Fibroblast of mammary gland (primary cell): ENCODE measurements at regions not wholly inside any gene's neighbourhood (a gene's known extent, or its start where the extent isn't known, plus 50 kb on each side); places are given as distances from the start of the nearest gene placed in this dataset.

Source experiments
- DNase-seq: peaks from one replicate; pipeline ENCODE4 v3.0.0-alpha.2; 2010; ENCODE audit warnings: low read depth
- H3K4me3 ChIP-seq: 2 replicates; pipeline ENCODE4 v1.5.1; 2011; ENCODE audit warnings: low read depth, mild to moderate bottlenecking, low read length, moderate library complexity; ENCODE audit not compliant: control insufficient read depth
- TF ChIP-seq, protein P1 (sequence below): conservative IDR thresholded peaks from 2 replicates; pipeline ENCODE4 v1.5.1; 2011; ENCODE audit warnings: low read depth, low read length, inconsistent platforms; ENCODE audit not compliant: control insufficient read depth, insufficient read depth

DNA sequence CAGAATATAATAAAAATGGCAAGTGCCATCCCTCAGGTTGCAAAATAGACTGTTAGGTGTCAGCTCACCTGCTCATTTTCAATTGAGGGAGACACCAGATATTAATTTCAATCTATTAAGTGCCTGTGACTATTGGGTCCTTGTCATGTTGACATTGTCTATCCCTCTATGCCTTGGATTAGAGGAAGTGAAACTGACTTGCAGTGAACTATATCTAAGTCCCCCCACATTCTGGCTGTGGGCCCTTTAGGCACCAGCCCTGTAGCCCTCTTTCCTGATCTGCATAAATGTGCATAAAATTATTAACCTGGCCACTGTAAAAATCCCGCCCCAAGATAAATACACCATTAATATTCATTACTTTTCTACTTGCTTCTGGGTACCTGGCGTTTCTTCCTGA, 293.0 kb upstream of the CLNK start:
- H3K4me3 ChIP-seq: no peak overlapping the region
- DNase-seq: no peak
- TF ChIP-seq, protein P1, sequence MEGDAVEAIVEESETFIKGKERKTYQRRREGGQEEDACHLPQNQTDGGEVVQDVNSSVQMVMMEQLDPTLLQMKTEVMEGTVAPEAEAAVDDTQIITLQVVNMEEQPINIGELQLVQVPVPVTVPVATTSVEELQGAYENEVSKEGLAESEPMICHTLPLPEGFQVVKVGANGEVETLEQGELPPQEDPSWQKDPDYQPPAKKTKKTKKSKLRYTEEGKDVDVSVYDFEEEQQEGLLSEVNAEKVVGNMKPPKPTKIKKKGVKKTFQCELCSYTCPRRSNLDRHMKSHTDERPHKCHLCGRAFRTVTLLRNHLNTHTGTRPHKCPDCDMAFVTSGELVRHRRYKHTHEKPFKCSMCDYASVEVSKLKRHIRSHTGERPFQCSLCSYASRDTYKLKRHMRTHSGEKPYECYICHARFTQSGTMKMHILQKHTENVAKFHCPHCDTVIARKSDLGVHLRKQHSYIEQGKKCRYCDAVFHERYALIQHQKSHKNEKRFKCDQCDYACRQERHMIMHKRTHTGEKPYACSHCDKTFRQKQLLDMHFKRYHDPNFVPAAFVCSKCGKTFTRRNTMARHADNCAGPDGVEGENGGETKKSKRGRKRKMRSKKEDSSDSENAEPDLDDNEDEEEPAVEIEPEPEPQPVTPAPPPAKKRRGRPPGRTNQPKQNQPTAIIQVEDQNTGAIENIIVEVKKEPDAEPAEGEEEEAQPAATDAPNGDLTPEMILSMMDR: no peak

DNA sequence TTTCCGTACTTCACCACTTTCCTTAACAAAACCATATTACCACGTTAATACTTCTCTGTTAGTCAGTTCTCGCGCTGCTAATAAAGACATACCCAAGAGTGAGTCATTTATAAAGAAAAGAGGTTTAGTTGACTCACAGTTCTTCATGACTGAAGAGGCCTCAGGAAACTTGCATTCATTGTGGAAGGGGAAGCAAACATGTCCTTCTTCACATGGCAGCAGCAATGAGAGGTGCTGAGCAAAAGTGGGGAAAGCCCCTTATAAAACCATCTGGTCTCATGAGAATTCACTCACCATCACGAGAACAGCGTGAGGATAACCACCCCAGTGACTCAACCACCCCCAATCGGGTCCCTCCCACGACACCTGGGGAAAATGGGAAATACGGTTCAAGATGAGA, 289.8 kb upstream of the CLNK start:
- H3K4me3 ChIP-seq: no peak overlapping the region
- DNase-seq: no peak
- TF ChIP-seq, protein P1: no peak

DNA sequence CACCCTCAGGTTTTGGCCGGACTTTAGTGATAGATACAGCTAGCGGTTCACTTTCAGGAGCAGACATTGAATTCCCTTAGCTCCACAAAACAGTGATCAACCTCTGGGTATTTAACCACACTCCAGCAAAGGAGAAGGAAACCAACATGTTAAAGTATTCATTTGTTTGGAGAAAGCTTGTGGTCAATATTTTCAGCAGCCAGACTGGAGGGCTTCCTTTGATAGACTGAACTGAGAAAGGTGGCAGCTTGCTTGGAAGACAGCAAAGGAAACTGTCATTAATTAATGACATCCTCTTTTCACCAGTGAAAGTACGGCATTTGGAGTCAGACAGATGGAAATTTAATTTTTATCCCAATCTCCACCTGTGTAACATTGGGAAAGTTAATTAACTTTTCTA, 289.1 kb upstream of the CLNK start:
- DNase-seq: no peak

DNA sequence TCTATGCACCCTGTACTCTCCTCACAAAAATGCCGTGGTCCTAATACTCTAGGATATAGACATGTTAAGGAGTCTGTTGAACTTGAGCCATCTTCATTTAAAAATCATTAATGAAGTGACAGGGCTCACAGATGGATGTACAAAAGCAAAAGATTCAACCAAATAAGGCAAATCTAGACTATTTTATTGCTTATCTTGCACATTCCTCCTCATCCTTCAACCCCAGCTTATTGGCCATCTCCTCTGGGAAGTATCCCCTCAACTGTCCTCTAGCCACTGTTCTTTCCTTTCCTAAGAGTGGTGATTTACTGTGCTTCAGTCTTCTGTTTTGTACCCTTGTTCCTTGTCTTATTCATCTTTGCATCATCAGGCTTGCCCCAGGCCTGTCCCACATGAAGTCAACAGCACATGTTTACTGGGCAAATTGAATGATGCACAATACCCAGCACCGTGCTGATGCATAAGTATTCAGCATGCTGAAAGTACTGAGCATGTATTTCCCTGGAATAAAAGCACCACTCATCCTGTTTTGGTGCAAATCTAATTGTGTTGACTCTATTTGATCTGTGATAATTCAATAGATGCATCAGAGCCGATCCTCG, 287.3 kb upstream of the CLNK start:
- TF ChIP-seq, protein P1: no peak
- no peak for DNase-seq
- no peak overlapping the region for H3K4me3 ChIP-seq

More for the DNA sequence above, 289.1 kb upstream of the CLNK start:
- TF ChIP-seq, protein P1: no peak
- no peak overlapping the region for H3K4me3 ChIP-seq

DNA sequence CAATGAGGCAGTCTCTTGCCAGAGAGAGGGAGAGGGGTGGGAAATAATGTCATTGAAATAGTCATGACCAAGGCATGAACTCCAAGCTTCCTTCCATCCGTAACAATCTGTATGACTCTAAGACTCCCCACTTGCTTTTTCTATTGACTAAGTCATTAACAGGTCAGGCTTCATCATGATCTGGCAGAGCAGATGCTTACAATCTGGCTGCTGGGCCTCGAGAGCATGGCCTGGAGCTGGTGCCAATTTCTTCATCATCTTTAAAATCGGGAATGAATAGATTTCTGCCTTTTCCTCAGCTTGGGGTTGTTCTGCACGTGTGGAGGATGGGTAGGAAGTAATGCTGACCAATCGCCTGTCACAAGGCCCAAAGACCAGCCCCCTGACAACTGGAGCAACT, 280.6 kb upstream of the CLNK start:
- TF ChIP-seq, protein P1: no peak
- no peak overlapping the region for H3K4me3 ChIP-seq
- no peak for DNase-seq

DNA sequence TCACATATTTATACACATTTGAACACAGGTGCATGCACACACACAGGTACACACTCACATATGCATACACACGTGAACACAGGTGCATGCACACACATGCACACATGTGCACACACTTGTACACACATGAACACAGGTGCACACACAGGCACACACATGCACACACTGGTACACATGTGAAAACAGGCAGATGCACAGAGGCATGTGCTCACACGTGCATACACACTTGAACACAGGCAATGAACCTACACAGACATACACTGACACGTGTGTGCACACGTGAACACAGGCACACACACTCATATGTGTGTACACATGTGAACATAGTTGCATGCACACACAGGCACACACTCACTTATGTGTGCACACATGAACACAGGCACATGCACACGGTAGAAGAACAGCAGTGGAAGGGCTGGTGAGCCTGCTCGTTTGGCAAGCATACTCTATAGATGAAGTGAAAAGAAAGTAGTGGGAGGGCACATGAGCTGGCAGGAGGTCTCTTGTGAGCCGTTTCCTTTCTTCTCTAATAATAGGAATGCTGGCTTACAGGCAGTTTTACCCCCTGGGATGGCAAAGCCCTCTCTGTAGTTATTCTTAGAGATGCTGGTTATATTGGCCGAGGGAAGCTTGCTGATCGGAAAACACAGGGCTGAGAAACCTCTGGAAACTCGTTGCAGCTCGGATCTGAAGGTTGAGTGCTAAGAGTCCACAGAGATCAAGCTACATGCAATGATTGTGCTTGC, 279.6 kb upstream of the CLNK start:
- H3K4me3 ChIP-seq: no peak overlapping the region
- no peak for DNase-seq
- TF ChIP-seq, protein P1: no peak
